Fibroblast of villous mesenchyme (primary cell): ENCODE measurements at regions not wholly inside any gene's neighbourhood (a gene's known extent, or its start where the extent isn't known, plus 50 kb on each side); places are given as distances from the start of the nearest gene placed in this dataset.

Experiments used
- DNase-seq: peaks from one replicate; pipeline ENCODE4 v3.0.0-alpha.2; 2010; ENCODE audit warnings: low read depth
- H3K4me3 ChIP-seq: 2 replicates; pipeline ENCODE4 v1.5.1; 2011; ENCODE audit warnings: low read depth, mild to moderate bottlenecking, low read length
- CTCF ChIP-seq: IDR thresholded peaks from 2 replicates; pipeline ENCODE4 v1.5.1; 2012; ENCODE audit warnings: low read depth, mild to moderate bottlenecking, low read length; ENCODE audit not compliant: insufficient read depth

DNA sequence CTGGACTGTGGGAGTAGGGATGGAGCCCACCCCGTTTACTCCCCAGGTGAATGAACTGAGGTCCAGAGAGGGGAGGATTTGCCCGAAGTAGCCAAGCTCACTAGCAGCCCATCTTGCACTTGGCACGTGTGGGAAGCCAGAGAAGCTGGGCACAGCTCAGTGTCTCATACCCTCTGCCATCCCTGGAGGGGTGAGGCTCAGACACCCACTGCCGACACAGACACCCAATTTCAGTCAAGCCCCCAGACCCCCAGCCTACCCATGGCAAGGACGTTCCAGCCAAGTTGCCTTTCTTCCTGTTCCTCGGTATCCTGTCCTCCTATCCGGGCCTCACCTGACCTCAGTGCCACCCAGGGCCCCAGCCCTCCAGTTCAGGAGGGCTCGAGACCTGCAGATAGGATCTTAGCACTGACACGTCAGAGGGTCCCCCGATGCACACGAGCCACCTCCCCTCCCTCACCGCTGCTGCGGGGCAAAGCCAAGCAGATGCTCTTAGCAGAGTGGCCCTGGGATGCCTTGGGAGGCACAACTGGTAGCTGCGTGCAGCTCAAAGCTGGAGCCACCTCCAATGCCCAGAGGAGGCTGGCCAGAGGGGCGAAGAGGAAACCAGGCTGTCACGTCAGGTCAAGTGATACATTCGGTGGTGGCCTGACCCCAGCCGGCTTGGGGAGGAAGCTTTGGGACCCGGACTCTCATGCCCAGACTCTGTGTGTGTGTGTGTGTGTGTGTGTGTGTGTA, 90.4 kb upstream of the TNRC6C start:
- no peak for TF ChIP-seq CTCF
- H3K4me3 ChIP-seq, result no peak overlapping the region
- DNase-seq, result no peak

DNA sequence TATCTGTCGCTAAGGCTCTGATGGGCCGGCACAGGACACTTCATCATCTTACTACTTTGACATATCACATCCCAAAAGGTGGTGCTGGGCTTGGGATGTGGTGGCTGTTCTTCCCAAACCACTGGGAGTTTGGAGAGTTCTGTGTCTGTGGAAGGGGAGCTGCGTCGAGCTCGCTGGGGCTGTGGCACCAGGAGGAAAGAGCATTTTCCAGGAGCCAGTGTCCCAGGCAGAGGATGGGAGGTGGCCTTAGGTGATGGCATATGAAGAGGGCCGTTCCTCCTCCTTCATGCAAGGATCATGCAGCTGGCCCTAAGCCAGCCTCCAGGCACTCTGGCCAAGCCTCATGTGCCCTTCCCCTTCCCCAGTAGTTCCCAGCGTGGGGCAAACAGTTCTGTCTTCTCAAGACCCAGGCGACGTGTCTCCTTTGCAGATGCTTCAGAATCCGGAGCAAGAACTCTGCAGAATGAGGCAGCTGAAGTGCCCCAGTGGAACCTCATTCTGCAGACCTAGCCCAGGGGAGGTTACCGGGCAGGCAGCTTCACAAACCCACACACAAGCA, 89.4 kb upstream of the TNRC6C start:
- no peak for DNase-seq
- TF ChIP-seq CTCF, result no peak

GRCh38 chr17:77869665-77870132, 88.8 kb upstream of the TNRC6C start:
- no peak overlapping the region for H3K4me3 ChIP-seq
- DNase-seq, result no peak
- TF ChIP-seq CTCF, result no peak

More for the DNA sequence above, 89.4 kb upstream of the TNRC6C start:
- H3K4me3 ChIP-seq, result no peak overlapping the region

GRCh38 chr17:77872199-77872598, 86.3 kb upstream of the TNRC6C start:
- no peak overlapping the region for H3K4me3 ChIP-seq
- TF ChIP-seq CTCF, result no peak
- no peak for DNase-seq

DNA sequence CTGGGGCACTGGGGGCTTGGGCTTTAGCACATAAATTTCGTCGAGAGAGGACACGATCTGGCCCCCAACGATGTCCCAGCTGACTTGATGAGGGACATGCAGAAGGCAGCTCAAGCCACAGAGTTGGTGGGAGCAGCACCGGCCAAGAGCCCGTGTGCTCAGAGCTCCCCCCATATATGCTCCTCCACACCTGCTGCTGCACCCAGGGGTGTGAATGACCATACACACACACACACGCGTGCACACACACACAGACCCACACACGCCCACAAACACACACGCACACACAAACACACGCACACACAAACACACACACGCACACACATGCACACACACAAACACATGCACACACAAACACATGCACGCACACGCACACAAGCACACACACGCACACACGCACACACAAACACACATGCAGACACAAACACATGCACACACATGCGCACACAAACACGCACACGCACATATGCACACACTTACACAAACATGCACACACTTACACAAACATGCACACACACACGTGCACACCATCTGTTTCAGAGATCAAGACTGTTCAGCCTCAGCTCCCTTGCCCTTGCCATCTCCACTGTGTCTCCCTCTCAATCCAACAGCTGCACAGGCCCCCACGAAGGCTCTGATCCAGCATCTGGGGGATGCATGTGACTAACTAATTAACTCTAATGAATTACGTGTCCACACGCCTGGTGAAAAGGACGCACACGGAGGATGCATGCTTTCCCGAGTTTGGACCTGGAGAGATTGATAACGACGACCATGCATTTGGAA, 85.6 kb upstream of the TNRC6C start:
- DNase-seq, result no peak
- H3K4me3 ChIP-seq, result no peak overlapping the region
- TF ChIP-seq CTCF, result no peak

DNA sequence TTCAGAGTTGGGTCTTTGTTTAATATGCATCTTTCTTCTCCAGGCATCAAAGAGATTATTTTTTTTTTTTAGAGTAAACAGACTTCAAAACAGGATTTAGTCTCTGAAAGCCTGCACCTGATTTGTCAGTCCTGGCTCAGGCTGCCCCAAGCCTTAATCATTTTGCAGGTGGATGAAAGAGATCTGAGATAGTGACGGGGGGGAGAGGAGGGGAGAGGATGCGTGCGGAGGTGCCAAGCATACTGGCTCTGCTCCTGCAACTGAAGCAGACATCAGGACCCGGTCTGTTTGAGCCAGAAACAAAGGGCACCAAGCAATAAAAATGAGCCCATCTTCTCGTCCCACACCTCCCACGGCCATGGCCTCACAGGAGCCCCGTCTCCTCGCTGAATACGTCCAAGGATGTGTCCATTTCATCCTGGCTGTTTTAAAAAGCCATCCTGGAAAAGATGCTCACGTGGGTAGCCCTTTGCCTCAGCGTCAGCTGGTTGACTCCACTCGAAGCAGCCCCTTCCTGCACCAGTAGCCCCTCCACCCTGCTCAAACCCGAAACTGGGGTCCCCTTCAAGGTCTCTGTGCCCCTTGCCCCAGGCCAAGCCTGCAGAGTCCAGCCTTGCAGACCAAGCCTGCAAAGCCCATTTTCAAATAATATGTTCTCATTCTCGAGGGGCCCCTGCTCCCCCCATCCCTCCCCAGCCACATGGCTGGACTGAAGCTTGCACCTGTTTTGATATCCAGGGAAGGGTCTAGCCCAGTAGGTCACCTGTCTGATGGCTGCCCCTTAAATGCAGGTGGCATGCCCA, 84.8 kb upstream of the TNRC6C start:
- H3K4me3 ChIP-seq, result no peak overlapping the region
- no peak for DNase-seq
- no peak for TF ChIP-seq CTCF
